Activated naive CD8-positive, alpha-beta T cell treated with anti-CD3 and anti-CD28 coated beads, Interleukin-2, amount 10 ng/mL, durations not matched to agents 7 days and 5 days (primary cell): ENCODE measurements at regions not wholly inside any gene's neighbourhood (a gene's known extent, or its start where the extent isn't known, plus 50 kb on each side); places are given as distances from the start of the nearest gene placed in this dataset.

ENCODE experiments used
- ATAC-seq: fragments of 150-1000 bp; cut with Tn5 transposase; one replicate; pipeline ENCODE4 v1.10.0; 2021; ENCODE audit warnings: low read depth, moderate library complexity
- POLR2A ChIA-PET: fragments of 350-600 bp; sonication (Branson Sonifier 250); formaldehyde crosslinking; loops from one replicate; lab custom pipeline; 2021; ENCODE audit warnings: antibody characterized with exemption; lab: Charles Lee
- DNase-seq: peaks from one replicate; pipeline ENCODE4 v3.0.0; 2021
- H3K27ac Mint-ChIP-seq: one replicate; pipeline ENCODE4 v1.8.0; 2022; ENCODE audit warnings: mild to moderate bottlenecking, mixed read lengths
- H3K27me3 Mint-ChIP-seq: one replicate; pipeline ENCODE4 v1.8.0; 2022; ENCODE audit warnings: mild to moderate bottlenecking, moderate library complexity, mixed read lengths
- H3K36me3 Mint-ChIP-seq: one replicate; pipeline ENCODE4 v1.8.0; 2021; ENCODE audit warnings: mild to moderate bottlenecking, mixed read lengths
- H3K4me1 Mint-ChIP-seq: one replicate; pipeline ENCODE4 v1.8.0; 2021; ENCODE audit warnings: mixed read lengths
- H3K4me3 Mint-ChIP-seq: one replicate; pipeline ENCODE4 v1.8.0; 2022; ENCODE audit warnings: mild to moderate bottlenecking, moderate library complexity, mixed read lengths
- H3K9me3 Mint-ChIP-seq: one replicate; pipeline ENCODE4 v1.8.0; 2021; ENCODE audit warnings: mixed read lengths

DNA sequence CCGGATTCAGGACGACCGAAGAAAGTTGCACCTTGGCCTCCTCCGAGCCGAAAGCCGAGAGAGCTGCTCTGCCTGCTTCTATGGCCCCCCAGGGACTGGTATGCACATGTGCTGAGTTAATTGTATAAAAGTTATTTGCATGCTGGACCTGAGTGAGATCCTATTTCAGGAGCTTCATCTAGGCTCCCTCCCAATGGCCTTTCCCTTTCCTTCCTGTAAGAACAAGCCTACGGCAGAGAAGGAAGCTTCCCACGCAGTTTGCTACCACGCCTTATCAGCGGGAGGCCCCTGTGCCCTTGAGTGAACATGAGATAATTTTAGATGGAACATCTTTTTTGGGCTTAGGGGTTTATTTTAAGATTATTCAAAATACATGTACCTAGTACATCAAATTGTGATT is 65.9 kb downstream of the RIN2 start:
- POLR2A ChIA-PET, result no interaction called here
- no peaks in the 10 kb centered on the region for H3K9me3 Mint-ChIP-seq
- peaks cover 9% of the 10 kb centered on the region for H3K4me1 Mint-ChIP-seq
- DNase-seq, result no peak
- no peak overlapping the region for H3K4me3 Mint-ChIP-seq
- H3K27ac Mint-ChIP-seq, result no peak overlapping the region
- no peak for ATAC-seq
- H3K36me3 Mint-ChIP-seq, result no peaks in the 10 kb centered on the region
- H3K27me3 Mint-ChIP-seq, result peaks cover 9% of the 10 kb centered on the region

DNA sequence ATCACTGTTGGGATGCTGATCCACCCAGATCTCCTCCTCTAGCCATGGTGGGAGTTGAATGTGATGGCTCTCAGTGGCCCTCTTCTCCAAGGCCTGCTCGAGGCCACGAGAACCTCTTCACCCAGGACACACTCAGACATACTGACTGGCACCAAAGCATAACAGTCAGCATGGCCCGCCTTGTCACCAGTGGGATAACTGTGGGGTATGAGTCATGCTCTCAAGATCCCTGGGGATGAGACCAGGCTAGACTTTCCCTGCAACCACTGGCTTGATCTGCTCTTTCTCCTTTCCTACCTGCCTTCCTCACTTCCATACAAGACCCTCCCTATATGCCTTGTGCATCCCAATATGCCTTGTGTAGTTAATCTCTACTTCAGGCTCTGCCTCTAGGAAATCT is 66.8 kb downstream of the RIN2 start:
- POLR2A ChIA-PET, result no interaction called here
- H3K4me3 Mint-ChIP-seq, result no peak overlapping the region
- no peaks in the 10 kb centered on the region for H3K36me3 Mint-ChIP-seq
- H3K27me3 Mint-ChIP-seq, result peaks cover 9% of the 10 kb centered on the region
- H3K27ac Mint-ChIP-seq, result no peak overlapping the region
- no peaks in the 10 kb centered on the region for H3K9me3 Mint-ChIP-seq
- H3K4me1 Mint-ChIP-seq, result peaks cover 9% of the 10 kb centered on the region
- DNase-seq (no peak), ATAC-seq (no peak)

GRCh38 chr20:19826179-19826914 is 68.3 kb downstream of the RIN2 start:
- no peaks in the 10 kb centered on the region for H3K36me3 Mint-ChIP-seq
- no peaks in the 10 kb centered on the region for H3K9me3 Mint-ChIP-seq
- ATAC-seq (no peak), DNase-seq (no peak)
- peaks cover 9% of the 10 kb centered on the region for H3K4me1 Mint-ChIP-seq
- H3K27ac Mint-ChIP-seq, result no peak overlapping the region
- H3K27me3 Mint-ChIP-seq, result peaks cover 9% of the 10 kb centered on the region
- POLR2A ChIA-PET, result no interaction called here
- no peak overlapping the region for H3K4me3 Mint-ChIP-seq

GRCh38 chr20:19827818-19828217 is 69.8 kb downstream of the RIN2 start:
- Mint-ChIP-seq H3K36me3 (no peaks in the 10 kb centered on the region), H3K4me3 (peak overlapping the region; percentile 33), H3K4me1 (peaks cover 12% of the 10 kb centered on the region), H3K27ac (no peak overlapping the region), H3K27me3 (peaks cover 8% of the 10 kb centered on the region), H3K9me3 (no peaks in the 10 kb centered on the region)
- POLR2A ChIA-PET, result no interaction called here
- DNase-seq (no peak), ATAC-seq (no peak)

DNA sequence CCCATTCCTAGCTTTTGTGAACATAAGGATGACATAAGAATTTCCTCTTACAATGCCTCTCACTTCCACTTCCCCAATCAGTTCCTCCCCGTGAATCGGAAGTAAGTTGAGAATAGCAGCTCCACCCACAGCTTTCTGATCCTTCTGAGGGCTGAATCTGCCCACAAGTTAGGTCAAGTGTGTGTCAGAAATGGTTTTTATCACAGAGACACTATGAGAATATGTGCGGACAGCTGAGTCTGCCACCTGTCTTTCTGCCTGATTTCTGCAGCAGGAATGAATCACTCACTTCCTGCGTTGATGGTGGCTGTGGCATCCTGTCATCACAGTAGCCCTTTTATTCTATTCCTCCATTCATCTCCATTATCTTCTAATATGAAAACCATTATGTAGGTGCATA is 70.2 kb downstream of the RIN2 start:
- H3K4me1 Mint-ChIP-seq, result peaks cover 14% of the 10 kb centered on the region
- POLR2A ChIA-PET, result no interaction called here
- DNase-seq, result no peak
- ATAC-seq, result peak; percentile 75
- peaks cover 8% of the 10 kb centered on the region for H3K27me3 Mint-ChIP-seq
- H3K9me3 Mint-ChIP-seq, result no peaks in the 10 kb centered on the region
- peak overlapping the region; percentile 35 for H3K27ac Mint-ChIP-seq
- H3K36me3 Mint-ChIP-seq, result no peaks in the 10 kb centered on the region
- peak overlapping the region; percentile 33 for H3K4me3 Mint-ChIP-seq

GRCh38 chr20:19830211-19830785 is 72.2 kb downstream of the RIN2 start:
- Mint-ChIP-seq H3K9me3 (no peaks in the 10 kb centered on the region), H3K27ac (no peak overlapping the region), H3K4me1 (peaks cover 14% of the 10 kb centered on the region), H3K4me3 (no peak overlapping the region), H3K27me3 (peaks cover 13% of the 10 kb centered on the region), H3K36me3 (no peaks in the 10 kb centered on the region)
- POLR2A ChIA-PET, result no interaction called here
- ATAC-seq (no peak), DNase-seq (no peak)

DNA sequence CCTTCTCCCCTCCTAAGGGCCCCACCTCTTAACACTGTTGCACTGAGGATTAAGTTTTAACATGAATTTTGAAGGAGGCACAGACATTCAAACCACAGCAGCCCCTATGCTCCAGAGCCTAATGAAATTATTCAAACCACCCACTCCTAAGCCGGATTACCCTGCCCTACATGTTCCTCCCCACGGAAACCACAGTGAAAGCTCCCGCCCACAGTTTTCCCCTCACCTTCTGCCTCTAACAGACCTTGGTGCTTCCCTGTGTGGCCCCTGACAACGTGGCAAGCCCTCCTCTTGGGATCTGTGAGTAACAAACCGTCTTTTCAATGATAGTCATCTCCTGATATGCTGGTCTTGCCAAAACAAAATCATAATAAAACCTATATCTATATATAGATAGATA is 74.8 kb downstream of the RIN2 start:
- no peak for DNase-seq
- peaks cover 14% of the 10 kb centered on the region for H3K4me1 Mint-ChIP-seq
- no peak overlapping the region for H3K4me3 Mint-ChIP-seq
- no peak overlapping the region for H3K27ac Mint-ChIP-seq
- POLR2A ChIA-PET, result no interaction called here
- H3K27me3 Mint-ChIP-seq, result peaks cover 16% of the 10 kb centered on the region
- no peaks in the 10 kb centered on the region for H3K36me3 Mint-ChIP-seq
- no peak for ATAC-seq
- no peaks in the 10 kb centered on the region for H3K9me3 Mint-ChIP-seq

- no peak for ATAC-seq
- Mint-ChIP-seq H3K36me3 (no peaks in the 10 kb centered on the region), H3K4me3 (no peak overlapping the region), H3K4me1 (peaks cover 9% of the 10 kb centered on the region), H3K27ac (no peak overlapping the region), H3K9me3 (no peaks in the 10 kb centered on the region), H3K27me3 (peaks cover 13% of the 10 kb centered on the region)
- POLR2A ChIA-PET, result no interaction called here
- no peak for DNase-seq
Observed at GRCh38 chr20:19833395-19833794, 75.3 kb downstream of the RIN2 start.

DNA sequence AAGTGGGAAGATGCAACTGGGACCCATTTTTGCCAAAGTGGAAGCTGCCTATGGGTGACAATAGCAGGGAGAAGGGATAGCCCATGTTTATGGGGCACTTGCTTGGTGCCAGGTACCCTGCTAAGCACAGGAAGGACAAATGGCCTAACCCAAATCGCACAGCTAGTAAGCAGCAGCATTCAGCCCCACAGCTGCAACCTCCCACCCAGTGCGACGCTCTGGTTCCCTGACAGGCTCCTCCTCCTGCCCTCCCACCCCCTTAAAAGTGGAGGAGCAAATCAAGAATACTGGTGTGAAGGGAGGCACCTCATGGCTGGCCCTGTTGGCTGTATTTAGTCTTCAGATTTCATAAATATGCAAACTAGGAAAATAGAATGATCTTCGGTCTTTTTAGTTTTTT is 76.2 kb downstream of the RIN2 start:
- no peak for ATAC-seq
- H3K27ac Mint-ChIP-seq, result no peak overlapping the region
- no peak overlapping the region for H3K4me3 Mint-ChIP-seq
- H3K36me3 Mint-ChIP-seq, result no peaks in the 10 kb centered on the region
- POLR2A ChIA-PET, result no interaction called here
- H3K27me3 Mint-ChIP-seq, result peaks cover 13% of the 10 kb centered on the region
- H3K9me3 Mint-ChIP-seq, result no peaks in the 10 kb centered on the region
- DNase-seq, result no peak
- H3K4me1 Mint-ChIP-seq, result peaks cover 5% of the 10 kb centered on the region

DNA sequence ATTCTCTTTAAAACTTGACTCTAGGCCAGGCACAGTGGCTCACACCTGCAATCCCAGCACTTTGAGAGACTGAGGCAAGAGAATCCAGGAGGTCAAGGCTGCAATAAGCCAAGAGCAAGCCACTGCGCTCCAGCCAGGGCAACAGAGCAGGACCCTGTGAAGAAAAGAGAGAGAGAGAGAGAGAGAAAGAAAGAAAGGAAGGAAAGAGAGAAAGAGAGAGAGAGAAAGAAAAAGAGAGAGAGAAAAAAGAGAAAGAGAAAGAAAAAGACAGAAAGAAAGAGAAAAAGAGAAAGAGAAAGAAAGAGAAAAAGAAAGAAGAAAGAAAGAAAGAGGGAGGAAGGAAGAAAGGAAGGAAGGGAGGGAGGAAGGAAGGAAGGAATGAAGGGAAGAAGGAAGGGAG is 76.7 kb downstream of the RIN2 start:
- no peak overlapping the region for H3K27ac Mint-ChIP-seq

DNA sequence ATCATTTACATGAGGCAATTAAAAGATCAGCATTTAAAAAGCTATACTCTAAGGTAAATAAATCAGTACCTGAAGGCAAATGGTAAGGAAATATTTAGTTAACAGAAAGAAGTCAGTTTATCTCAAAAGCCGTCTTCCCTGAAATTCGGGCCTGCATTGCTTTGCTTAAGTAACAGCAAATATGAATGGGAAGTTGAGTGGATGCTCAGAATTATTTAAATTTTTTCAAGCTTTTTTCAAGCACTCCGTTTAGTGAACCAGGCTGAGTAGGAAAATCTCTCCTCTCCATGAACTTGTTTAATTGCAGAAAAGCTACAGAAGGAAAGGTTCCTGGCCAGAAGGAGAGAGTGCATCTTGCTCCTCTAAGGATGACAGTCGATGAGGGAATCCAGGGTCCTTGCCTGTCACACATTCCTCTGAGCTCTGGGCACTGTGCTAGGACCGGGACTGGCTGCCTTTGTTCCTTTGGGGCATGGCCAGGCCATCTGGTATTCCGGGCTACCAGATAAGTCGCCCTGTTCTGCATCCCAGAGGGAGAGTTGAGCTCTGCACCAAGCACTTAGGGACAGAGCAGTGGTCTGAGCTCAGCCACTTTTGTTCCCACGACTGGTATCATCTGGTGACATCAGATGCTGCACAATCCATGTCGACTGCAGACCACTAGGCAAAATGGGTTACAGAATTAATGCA is 77.6 kb downstream of the RIN2 start:
- Mint-ChIP-seq H3K4me3 (no peak overlapping the region), H3K36me3 (no peaks in the 10 kb centered on the region), H3K9me3 (no peaks in the 10 kb centered on the region), H3K4me1 (peaks cover 7% of the 10 kb centered on the region), H3K27me3 (peaks cover 15% of the 10 kb centered on the region), H3K27ac (no peak overlapping the region)
- ATAC-seq (no peak), DNase-seq (no peak)
- POLR2A ChIA-PET, result no interaction called here

More for the DNA sequence above, 76.7 kb downstream of the RIN2 start:
- Mint-ChIP-seq H3K4me1 (peaks cover 7% of the 10 kb centered on the region), H3K9me3 (no peaks in the 10 kb centered on the region), H3K4me3 (no peak overlapping the region), H3K36me3 (no peaks in the 10 kb centered on the region), H3K27me3 (peaks cover 13% of the 10 kb centered on the region)
- ATAC-seq, result no peak
- DNase-seq, result no peak
- POLR2A ChIA-PET, result no interaction called here

- no peak overlapping the region for H3K4me3 Mint-ChIP-seq
- no peak overlapping the region for H3K27ac Mint-ChIP-seq
- no peaks in the 10 kb centered on the region for H3K36me3 Mint-ChIP-seq
- H3K27me3 Mint-ChIP-seq, result peaks cover 15% of the 10 kb centered on the region
- POLR2A ChIA-PET, result no interaction called here
- peaks cover 2% of the 10 kb centered on the region for H3K4me1 Mint-ChIP-seq
- no peak for ATAC-seq
- no peak for DNase-seq
- peaks cover 5% of the 10 kb centered on the region for H3K9me3 Mint-ChIP-seq
Observed at GRCh38 chr20:19838468-19838867, 80.4 kb downstream of the RIN2 start.

DNA sequence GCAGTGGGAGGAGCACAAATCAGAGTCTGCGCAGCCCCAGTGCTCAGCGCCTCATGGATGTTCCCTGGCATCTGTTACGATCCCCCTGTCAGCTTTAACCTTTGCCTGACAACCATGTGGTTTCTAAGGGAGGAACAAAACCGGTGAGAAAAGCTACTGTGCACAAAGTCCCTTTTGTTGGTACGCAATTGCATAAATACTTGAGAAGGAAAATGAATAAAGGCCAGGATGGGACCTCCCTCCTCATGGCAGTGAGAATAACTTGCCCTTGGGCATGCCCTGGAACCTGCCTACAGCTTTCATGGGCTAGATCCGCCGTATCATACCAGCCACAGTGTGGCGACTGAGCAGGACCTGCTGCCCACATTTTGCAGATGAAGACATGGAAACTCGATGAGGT is 81.0 kb downstream of the RIN2 start:
- DNase-seq (no peak), ATAC-seq (no peak)
- Mint-ChIP-seq H3K4me1 (peaks cover 2% of the 10 kb centered on the region), H3K27me3 (peaks cover 13% of the 10 kb centered on the region), H3K4me3 (no peak overlapping the region), H3K27ac (no peak overlapping the region), H3K9me3 (peaks cover 5% of the 10 kb centered on the region), H3K36me3 (no peaks in the 10 kb centered on the region)
- POLR2A ChIA-PET, result no interaction called here

DNA sequence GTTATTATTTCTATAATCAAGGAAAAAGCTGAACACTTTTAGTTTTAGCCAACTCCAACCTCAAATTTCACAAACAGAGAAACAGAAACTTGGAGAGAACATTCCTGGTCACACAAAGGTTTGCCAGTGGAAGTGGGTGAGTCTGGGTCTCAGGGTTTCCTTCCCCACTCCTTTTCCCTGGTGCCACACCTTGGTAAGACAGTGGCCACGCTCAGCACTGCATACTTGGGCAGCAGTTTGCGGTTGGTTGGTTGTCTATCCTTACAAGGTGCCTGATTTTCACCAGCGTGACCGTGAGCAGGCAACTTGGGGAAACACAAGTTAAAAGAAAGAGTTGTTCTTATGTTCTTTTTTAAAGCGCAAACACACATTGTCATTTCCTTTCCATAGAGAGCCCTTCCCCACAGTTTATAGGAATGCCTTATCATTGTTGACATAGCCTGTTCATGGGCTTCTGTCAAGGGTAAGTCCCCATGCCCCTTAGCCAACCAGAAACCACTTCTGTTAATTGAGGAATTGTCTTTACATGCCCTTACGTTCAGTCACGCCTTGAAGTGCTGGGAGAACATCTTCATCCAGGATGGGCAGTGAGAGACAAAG is 82.2 kb downstream of the RIN2 start:
- Mint-ChIP-seq H3K27ac (no peak overlapping the region), H3K4me1 (peaks cover 2% of the 10 kb centered on the region), H3K36me3 (no peaks in the 10 kb centered on the region), H3K27me3 (peaks cover 9% of the 10 kb centered on the region), H3K9me3 (peaks cover 5% of the 10 kb centered on the region), H3K4me3 (no peak overlapping the region)
- ATAC-seq (no peak), DNase-seq (no peak)
- POLR2A ChIA-PET, result no interaction called here
